Stimulated activated CD4-positive, alpha-beta T cell treated with anti-CD3 and anti-CD28 coated beads, TNF-alpha, amount 100 ng/mL, for 1 hour (primary cell): ENCODE measurements at regions not wholly inside any gene's neighbourhood (a gene's known extent, or its start where the extent isn't known, plus 50 kb on each side); places are given as distances from the start of the nearest gene placed in this dataset.

Experiments used
- DNase-seq, 3 donors: peaks; one replicate each; pipeline ENCODE4 v3.0.0-alpha.2; 2020; ENCODE audit warnings: low read depth in 3 of 3, low spot score in 1 of 3

GRCh38 chr22:49425356-49425755 is 402.3 kb downstream of the BRD1 start:
- DNase-seq = no peak

- no peak for DNase-seq
Measured at GRCh38 chr22:49424893-49425270, 402.8 kb downstream of the BRD1 start.

GRCh38 chr22:49423125-49423650 is 404.5 kb downstream of the BRD1 start:
- no peak for DNase-seq

GRCh38 chr22:49422701-49423100 is 405.0 kb downstream of the BRD1 start:
- no peak for DNase-seq

- DNase-seq = no peak
Measured at GRCh38 chr22:49420651-49421050, 407.0 kb downstream of the BRD1 start.

GRCh38 chr22:49419661-49420060 is 408.0 kb downstream of the BRD1 start:
- DNase-seq = no peak

GRCh38 chr22:49418943-49419342 is 408.7 kb downstream of the BRD1 start:
- no peak for DNase-seq

- DNase-seq = no peak
Measured at GRCh38 chr22:49418341-49418894, 409.3 kb downstream of the BRD1 start.

GRCh38 chr22:49417833-49418232 is 409.8 kb downstream of the BRD1 start:
- no peak for DNase-seq

- DNase-seq = no peak
Measured at GRCh38 chr22:49417326-49417725, 410.3 kb downstream of the BRD1 start.

- DNase-seq = no peak
Measured at GRCh38 chr22:49415151-49415951, 412.3 kb downstream of the BRD1 start.

GRCh38 chr22:49413551-49413950 is 414.1 kb downstream of the BRD1 start:
- no peak for DNase-seq

- DNase-seq = no peak
Measured at GRCh38 chr22:49413146-49413545, 414.5 kb downstream of the BRD1 start.

GRCh38 chr22:49412236-49412635 is 415.4 kb downstream of the BRD1 start:
- no peak for DNase-seq

- no peak for DNase-seq
Measured at GRCh38 chr22:49411236-49411635, 416.4 kb downstream of the BRD1 start.

- no peak for DNase-seq
Measured at GRCh38 chr22:49408102-49408836, 419.4 kb downstream of the BRD1 start.

GRCh38 chr22:49406879-49407587 is 420.6 kb downstream of the BRD1 start:
- no peak for DNase-seq

GRCh38 chr22:49406047-49406650 is 421.5 kb downstream of the BRD1 start:
- DNase-seq = no peak

- no peak for DNase-seq
Measured at GRCh38 chr22:49405590-49405989, 422.1 kb downstream of the BRD1 start.

- DNase-seq = no peak
Measured at GRCh38 chr22:49404576-49405241, 423.0 kb downstream of the BRD1 start.
